Activated naive CD8-positive, alpha-beta T cell (primary cell): ENCODE measurements at regions not wholly inside any gene's neighbourhood (a gene's known extent, or its start where the extent isn't known, plus 50 kb on each side); places are given as distances from the start of the nearest gene placed in this dataset.
"Not testable (repeated sequence)": the region's sequence is repeated elsewhere in the genome, so short reads cannot be mapped to it uniquely, and the experiment has no call there.

Source experiments
- H3K27ac Mint-ChIP-seq: one replicate; pipeline ENCODE4 v1.8.0; 2021; ENCODE audit warnings: mixed read lengths
- H3K27me3 Mint-ChIP-seq: one replicate; pipeline ENCODE4 v1.8.0; 2021; ENCODE audit warnings: mixed read lengths
- H3K36me3 Mint-ChIP-seq: one replicate; pipeline ENCODE4 v1.8.0; 2021; ENCODE audit warnings: mixed read lengths
- H3K4me1 Mint-ChIP-seq: one replicate; pipeline ENCODE4 v1.8.0; 2021; ENCODE audit warnings: low read depth, mixed read lengths
- H3K4me3 Mint-ChIP-seq: one replicate; pipeline ENCODE4 v1.8.0; 2021; ENCODE audit warnings: mild to moderate bottlenecking, mixed read lengths
- H3K9me3 Mint-ChIP-seq: one replicate; pipeline ENCODE4 v1.8.0; 2021; ENCODE audit warnings: low read depth, mixed read lengths

DNA sequence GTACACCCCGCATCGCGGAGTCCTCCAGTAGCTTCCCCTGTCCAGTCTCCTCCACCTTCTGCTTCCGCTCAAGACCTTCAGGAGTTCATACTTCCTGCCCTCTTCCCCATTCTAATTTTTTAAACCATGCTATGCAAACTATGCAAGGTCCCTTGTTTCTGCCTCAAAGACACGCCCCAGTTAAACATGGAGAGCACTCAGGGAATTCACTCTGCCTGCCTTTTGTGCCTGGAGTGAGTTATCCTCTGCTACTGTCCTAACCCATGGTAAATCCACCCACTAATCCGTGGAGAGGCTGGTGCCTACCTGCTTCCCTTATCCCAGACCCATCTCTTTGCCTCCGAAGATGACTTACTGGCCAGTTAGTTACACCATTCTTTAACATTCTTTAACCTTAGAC lies 473.7 kb upstream of the JARID2 start:
- no peak overlapping the region for H3K4me3 Mint-ChIP-seq
- H3K9me3 Mint-ChIP-seq, result no peaks in the 10 kb centered on the region
- no peak overlapping the region for H3K27ac Mint-ChIP-seq
- no peaks in the 10 kb centered on the region for H3K4me1 Mint-ChIP-seq
- no peaks in the 10 kb centered on the region for H3K27me3 Mint-ChIP-seq
- no peaks in the 10 kb centered on the region for H3K36me3 Mint-ChIP-seq

DNA sequence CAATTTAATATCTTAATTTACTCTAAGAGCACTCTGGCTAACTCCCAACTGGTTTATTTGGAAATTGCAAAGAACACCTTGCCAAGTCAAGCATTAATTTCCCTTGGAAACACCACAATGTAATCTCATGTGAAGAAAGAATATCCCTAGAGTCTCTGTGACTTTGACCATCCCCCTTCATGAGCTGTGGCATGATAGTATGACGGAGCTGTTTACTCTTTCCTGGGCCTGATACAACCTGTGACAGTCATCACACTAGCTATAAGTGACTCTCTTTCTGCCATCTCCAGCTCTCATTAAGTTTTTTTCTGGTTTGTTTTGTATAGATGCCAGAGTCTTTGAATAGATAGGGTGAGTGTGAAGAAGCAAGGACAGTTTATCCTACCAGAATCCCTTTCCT lies 470.3 kb upstream of the JARID2 start:
- Mint-ChIP-seq H3K4me3 (no peak overlapping the region), H3K36me3 (no peaks in the 10 kb centered on the region), H3K27ac (no peak overlapping the region), H3K9me3 (no peaks in the 10 kb centered on the region), H3K27me3 (no peaks in the 10 kb centered on the region), H3K4me1 (no peaks in the 10 kb centered on the region)

DNA sequence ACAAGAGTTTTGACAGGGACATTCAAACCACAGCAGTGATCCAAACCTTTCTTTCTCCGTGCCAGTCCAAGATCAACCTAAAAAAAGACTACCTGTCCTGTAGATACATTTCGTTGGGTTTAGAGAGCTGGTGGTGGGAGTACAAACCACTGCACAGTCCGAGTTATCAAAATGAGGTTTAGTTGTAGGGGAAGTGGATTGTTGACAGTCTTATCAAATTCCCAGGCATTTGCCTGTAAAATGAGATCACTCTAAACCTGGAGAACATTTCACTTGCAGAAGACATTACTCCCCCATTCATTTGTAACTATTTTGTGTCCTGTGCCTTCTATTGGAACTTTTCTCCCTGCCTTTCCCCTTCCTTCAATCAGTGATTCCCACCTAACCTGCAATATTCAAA lies 469.6 kb upstream of the JARID2 start:
- Mint-ChIP-seq H3K27ac (no peak overlapping the region), H3K9me3 (no peaks in the 10 kb centered on the region), H3K36me3 (no peaks in the 10 kb centered on the region), H3K27me3 (no peaks in the 10 kb centered on the region), H3K4me1 (no peaks in the 10 kb centered on the region), H3K4me3 (no peak overlapping the region)

DNA sequence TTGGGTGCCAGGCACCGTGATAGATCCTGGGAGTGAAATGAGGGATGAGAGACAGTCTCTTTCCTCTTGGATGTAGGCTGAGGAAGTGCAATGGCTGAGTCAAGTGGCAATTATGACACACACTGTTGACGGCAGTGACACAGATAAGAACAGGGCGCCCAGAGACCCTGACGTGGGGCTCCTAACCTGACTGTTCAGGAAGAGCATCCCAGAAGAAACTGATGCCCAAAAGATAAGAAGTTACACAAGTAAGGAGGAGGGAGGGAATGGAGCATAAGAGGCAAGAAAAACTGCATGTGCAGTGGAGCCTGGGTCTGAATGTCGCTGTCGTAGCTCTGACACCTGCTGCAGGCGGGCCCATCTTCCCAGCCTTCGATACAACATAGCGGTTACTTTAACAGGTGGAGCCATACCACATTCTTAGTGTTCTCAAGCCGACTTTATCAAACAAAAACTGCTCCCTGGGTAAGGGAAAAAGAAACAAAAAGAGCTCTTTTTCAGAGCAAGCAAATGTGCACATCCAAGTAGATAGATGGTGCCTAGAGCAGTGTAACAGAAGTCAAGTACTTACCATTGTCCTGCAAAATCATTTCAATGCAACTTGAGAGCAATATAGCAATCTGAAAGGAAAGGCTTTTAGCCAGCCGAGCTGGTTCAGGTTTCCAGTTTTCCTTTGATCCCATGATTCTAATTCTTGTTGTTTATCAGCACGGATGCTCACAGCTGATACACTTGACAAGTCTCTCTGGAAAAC lies 463.9 kb upstream of the JARID2 start:
- H3K27me3 Mint-ChIP-seq, result no peaks in the 10 kb centered on the region
- no peak overlapping the region for H3K27ac Mint-ChIP-seq
- H3K36me3 Mint-ChIP-seq, result no peaks in the 10 kb centered on the region
- peaks cover 8% of the 10 kb centered on the region for H3K4me1 Mint-ChIP-seq
- no peak overlapping the region for H3K4me3 Mint-ChIP-seq
- no peaks in the 10 kb centered on the region for H3K9me3 Mint-ChIP-seq

DNA sequence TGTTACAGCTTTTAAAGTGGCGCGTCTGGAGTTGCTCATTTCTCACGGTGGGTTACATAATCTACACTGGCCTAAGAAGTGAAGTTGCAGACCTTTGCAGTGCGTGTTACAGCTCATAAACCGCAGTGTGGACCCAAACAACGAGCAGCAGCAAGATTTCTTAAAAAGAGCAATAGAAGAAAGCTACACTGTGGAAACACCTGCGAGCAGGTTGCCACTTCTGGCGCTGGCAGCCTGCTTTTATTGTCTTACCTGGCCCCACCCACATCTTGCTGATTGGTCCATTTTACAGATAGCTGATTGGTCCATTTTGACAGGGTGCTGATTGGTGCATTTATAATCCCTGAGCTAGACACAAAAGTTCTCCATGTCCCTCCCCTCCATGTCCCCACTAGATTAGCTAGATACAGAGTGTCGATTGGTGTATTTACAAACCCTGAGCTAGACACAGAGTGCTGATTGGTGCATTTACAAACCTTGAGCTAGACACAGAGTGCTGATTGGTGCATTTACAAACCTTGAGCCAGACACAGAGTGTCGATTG lies 462.9 kb upstream of the JARID2 start:
- H3K4me3 Mint-ChIP-seq, H3K36me3 Mint-ChIP-seq, H3K27ac Mint-ChIP-seq, H3K27me3 Mint-ChIP-seq, H3K9me3 Mint-ChIP-seq, H3K4me1 Mint-ChIP-seq: not testable (repeated sequence)

DNA sequence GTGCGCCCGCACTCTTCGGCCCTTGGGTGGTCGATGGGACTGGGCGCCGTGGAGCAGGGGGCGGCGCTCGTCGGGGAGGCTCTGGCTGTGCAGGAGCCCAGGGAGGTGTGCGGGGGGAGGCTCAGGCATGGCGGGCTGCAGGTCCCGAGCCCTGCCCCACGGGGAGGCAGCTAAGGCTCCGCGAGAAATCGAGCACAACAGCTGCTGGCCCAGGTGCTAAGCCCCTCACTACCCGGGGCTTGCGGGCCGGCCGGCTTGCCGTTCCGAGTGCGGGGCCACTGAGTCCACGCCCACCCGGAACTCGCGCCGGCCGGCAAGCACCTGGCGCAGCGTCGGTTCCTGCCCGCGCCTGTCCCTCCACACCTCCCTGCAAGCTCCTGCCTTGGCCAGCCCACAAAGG lies 462.3 kb upstream of the JARID2 start:
- Mint-ChIP-seq H3K27ac (no peak overlapping the region), H3K4me1 (peaks cover 8% of the 10 kb centered on the region), H3K4me3 (no peak overlapping the region), H3K9me3 (no peaks in the 10 kb centered on the region), H3K27me3 (no peaks in the 10 kb centered on the region), H3K36me3 (no peaks in the 10 kb centered on the region)

DNA sequence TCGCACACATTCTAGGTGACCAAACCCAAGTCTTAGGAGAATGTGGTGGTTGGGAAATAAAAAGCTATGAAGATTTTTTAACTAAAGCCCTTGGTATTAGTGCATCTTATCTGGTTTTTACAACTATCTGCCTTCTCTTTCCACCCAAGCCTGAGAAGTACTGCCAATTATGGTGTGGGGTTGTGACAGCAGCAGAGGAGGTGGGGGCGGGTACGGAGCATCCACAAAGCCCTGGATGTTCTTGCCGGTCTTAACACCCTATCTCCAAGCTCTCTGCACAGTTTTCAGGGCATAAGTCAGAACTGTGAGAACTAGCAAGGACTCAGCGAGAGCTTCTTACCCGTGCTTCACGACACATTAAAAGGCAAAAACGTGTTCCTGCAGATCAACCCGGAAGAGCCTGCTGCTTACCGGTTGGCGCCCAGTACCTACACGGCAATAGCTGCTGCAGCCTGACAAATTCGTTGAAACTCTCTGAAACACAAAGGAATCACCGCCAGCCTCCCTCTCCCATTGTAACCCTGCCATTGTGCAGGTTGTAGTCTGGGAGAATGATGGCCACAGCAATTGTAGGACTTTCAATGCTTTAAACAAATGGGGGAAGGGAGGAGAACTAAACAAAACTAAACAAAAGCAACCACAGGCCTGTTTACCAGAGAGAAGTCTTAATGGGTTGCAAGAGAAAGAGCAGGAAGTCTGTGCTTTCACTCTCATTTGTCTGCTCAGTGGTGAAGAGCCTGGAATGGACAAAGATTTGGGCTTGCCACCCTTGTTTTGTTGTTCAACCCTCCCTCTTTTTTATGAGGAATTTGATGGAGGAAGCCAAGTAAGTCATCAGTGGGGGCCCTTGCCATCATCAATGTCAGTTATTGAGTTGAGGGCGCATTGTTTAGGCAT lies 461.0 kb upstream of the JARID2 start:
- no peaks in the 10 kb centered on the region for H3K27me3 Mint-ChIP-seq
- H3K36me3 Mint-ChIP-seq, result no peaks in the 10 kb centered on the region
- peak overlapping the region; percentile 32 for H3K4me3 Mint-ChIP-seq
- H3K9me3 Mint-ChIP-seq, result no peaks in the 10 kb centered on the region
- H3K4me1 Mint-ChIP-seq, result peaks cover 8% of the 10 kb centered on the region
- H3K27ac Mint-ChIP-seq, result peak overlapping the region; percentile 41

DNA sequence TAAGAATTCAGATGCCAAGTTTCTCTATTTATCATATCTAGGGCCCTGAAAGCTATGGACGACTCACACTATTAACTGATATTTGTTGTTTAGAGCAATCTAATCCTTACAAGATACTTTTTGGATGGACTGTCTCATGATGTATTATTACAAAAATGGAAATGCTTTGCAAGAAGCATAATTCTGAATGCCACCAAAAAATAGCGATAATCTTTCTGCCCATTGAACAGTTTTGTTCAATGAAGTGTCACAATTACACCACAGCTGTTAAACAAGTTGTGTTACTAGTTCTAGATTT lies 460.4 kb upstream of the JARID2 start:
- H3K27ac Mint-ChIP-seq, result no peak overlapping the region

DNA sequence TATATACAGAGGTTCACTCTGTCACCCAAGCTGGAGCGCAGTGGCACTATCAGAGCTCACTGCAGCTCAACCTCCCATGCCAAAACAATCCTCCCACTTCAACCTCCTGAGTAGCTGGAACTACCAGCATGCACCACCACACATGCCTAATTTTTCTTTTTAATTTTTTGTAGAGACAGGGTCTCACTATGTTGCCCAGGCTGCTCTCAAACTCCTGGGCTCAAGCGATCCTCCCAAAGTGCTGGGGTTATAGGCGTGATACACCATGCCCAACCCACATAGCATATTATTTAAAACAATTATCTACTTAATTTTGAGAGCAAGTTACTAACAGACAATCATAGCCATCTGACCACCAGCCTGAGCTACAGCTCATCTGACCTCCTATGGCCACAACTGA lies 459.9 kb upstream of the JARID2 start:
- H3K4me1 Mint-ChIP-seq, result peaks cover 8% of the 10 kb centered on the region
- H3K27ac Mint-ChIP-seq, result no peak overlapping the region
- no peak overlapping the region for H3K4me3 Mint-ChIP-seq
- H3K27me3 Mint-ChIP-seq, result no peaks in the 10 kb centered on the region
- H3K9me3 Mint-ChIP-seq, result no peaks in the 10 kb centered on the region
- H3K36me3 Mint-ChIP-seq, result no peaks in the 10 kb centered on the region

More for the DNA sequence above, 460.4 kb upstream of the JARID2 start:
- no peaks in the 10 kb centered on the region for H3K36me3 Mint-ChIP-seq
- no peaks in the 10 kb centered on the region for H3K9me3 Mint-ChIP-seq
- H3K4me1 Mint-ChIP-seq, result peaks cover 8% of the 10 kb centered on the region
- H3K27me3 Mint-ChIP-seq, result no peaks in the 10 kb centered on the region
- H3K4me3 Mint-ChIP-seq, result no peak overlapping the region

DNA sequence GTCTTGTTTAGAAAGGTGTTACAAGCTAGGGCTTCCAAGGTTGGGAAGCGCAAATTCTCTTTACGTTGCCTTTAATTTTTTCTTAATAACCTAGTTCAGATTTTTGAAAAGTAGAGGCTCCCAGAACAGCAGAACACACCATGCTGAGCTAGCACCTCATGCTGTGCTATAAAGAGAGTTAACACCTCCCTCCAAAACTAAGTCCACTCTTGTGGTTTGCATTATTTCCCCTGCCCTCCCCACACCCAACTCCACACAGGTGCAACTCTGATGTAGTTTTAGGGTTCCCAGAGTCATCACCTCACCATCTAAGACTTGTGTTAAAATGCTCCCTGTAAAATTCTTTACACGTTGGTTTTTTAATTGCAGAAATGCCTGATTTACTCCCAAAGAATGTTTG lies 459.4 kb upstream of the JARID2 start:
- Mint-ChIP-seq H3K9me3 (no peaks in the 10 kb centered on the region), H3K4me3 (no peak overlapping the region), H3K27ac (no peak overlapping the region), H3K27me3 (no peaks in the 10 kb centered on the region), H3K36me3 (no peaks in the 10 kb centered on the region), H3K4me1 (peaks cover 8% of the 10 kb centered on the region)

DNA sequence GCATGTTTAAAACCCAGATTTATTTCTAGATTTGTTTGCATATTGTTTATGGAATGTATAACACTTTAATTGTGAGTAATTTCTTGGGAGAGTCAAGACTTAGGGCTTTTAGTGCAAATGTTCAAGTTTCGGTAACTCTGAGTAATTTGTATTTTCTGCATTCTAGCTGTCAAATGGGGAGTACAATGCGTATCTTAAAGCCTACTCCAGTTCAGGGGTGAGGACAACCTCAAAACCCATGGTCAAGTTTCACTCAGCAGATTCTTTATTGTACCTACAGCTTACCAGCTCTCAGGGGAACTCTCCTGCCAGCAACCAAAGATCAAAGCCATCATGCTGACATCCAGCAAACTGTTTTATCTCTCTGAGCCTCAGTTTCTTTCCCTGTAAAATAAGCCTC lies 458.6 kb upstream of the JARID2 start:
- no peaks in the 10 kb centered on the region for H3K27me3 Mint-ChIP-seq
- H3K36me3 Mint-ChIP-seq, result no peaks in the 10 kb centered on the region
- no peaks in the 10 kb centered on the region for H3K9me3 Mint-ChIP-seq
- peaks cover 8% of the 10 kb centered on the region for H3K4me1 Mint-ChIP-seq
- H3K27ac Mint-ChIP-seq, result no peak overlapping the region
- no peak overlapping the region for H3K4me3 Mint-ChIP-seq

DNA sequence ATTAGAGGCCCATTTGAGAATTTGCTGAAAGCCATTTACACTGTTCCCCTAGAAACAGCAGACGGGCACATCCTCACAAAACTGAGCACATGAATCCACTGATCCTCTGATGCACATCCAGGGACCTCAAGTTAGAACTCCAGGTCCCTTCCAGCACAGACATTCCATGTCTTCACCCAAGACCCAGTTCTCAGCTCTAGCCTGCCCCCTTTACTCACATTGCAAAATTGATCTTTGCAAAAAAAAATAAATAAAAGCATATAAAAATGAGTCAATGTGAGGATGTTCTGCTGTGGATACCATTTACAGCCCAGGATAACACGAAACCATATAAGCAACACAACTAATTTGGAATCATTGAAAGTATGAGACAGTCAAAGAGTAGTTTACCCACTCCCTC lies 458.2 kb upstream of the JARID2 start:
- Mint-ChIP-seq H3K36me3 (no peaks in the 10 kb centered on the region), H3K4me1 (peaks cover 8% of the 10 kb centered on the region), H3K9me3 (no peaks in the 10 kb centered on the region), H3K4me3 (no peak overlapping the region), H3K27ac (no peak overlapping the region), H3K27me3 (no peaks in the 10 kb centered on the region)

DNA sequence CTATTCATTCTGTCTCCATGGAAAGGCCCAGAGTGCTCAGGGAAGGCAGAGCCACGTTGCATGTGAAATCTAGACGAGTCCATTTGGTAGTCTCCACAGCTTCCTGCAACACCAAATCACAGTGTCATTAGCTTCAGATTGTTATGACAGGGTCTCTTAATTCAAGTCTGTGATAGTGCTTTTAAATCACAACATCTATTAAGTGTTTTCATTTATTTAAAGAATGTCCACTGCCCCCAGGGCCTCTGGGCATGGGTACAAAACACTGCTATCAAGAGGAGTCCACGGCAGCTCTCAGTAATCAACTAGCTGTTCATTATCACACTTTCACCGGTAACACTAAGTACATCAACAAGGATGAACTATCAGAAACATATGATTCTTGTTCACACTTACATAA lies 455.9 kb upstream of the JARID2 start:
- H3K9me3 Mint-ChIP-seq, result no peaks in the 10 kb centered on the region
- H3K27me3 Mint-ChIP-seq, result no peaks in the 10 kb centered on the region
- peak overlapping the region; percentile 14 for H3K27ac Mint-ChIP-seq
- peaks cover 3% of the 10 kb centered on the region for H3K4me1 Mint-ChIP-seq
- no peaks in the 10 kb centered on the region for H3K36me3 Mint-ChIP-seq
- no peak overlapping the region for H3K4me3 Mint-ChIP-seq

DNA sequence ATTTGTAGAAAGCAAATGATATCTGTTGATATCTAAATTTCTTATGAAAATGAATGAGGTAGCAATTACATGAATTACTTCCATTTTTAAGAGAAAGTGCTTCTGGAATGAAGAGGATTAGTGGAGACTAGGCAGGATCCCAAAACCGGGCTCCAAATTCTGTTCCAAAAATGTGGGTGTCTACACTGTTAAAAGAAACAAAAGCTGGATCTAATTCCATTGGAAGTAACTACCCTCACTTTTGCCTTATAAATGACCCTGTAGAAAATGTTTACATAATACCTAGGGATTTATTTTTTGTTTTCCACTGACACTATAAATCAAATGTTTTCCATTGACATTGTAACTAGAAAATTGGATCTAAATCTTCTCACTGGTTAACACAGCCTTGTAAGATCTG lies 454.9 kb upstream of the JARID2 start:
- Mint-ChIP-seq H3K36me3 (no peaks in the 10 kb centered on the region), H3K27me3 (no peaks in the 10 kb centered on the region)

DNA sequence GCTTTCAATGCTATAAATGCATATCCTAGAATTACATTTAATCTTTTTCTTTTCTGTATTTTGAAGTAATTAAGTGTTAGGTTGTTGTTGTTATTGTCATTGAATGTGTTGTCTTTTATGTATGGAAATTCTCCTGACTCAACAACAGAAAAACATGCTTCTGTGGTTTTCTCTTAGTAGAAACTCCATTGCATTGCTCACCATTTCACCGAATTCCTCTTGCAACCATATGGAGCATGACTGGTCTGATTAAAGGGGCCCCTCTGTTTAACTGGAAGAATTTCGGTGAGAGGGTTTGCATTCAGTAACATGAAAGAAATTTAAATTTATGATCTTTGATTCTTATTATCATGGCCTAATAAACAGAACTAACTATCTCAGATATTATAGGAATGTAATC lies 454.3 kb upstream of the JARID2 start:
- H3K27ac Mint-ChIP-seq, result no peak overlapping the region
- H3K36me3 Mint-ChIP-seq, result no peaks in the 10 kb centered on the region
- no peak overlapping the region for H3K4me3 Mint-ChIP-seq

More for the DNA sequence above, 454.9 kb upstream of the JARID2 start:
- Mint-ChIP-seq H3K27ac (peak overlapping the region; percentile 13), H3K4me1 (no peaks in the 10 kb centered on the region), H3K9me3 (no peaks in the 10 kb centered on the region), H3K4me3 (no peak overlapping the region)

More for the DNA sequence above, 454.3 kb upstream of the JARID2 start:
- no peaks in the 10 kb centered on the region for H3K27me3 Mint-ChIP-seq
- no peaks in the 10 kb centered on the region for H3K9me3 Mint-ChIP-seq
- no peaks in the 10 kb centered on the region for H3K4me1 Mint-ChIP-seq
